ENCODE measurements at regions not wholly inside any gene's neighbourhood (a gene's known extent, or its start where the extent isn't known, plus 50 kb on each side); places are given as distances from the start of the nearest gene placed in this dataset.

DNA sequence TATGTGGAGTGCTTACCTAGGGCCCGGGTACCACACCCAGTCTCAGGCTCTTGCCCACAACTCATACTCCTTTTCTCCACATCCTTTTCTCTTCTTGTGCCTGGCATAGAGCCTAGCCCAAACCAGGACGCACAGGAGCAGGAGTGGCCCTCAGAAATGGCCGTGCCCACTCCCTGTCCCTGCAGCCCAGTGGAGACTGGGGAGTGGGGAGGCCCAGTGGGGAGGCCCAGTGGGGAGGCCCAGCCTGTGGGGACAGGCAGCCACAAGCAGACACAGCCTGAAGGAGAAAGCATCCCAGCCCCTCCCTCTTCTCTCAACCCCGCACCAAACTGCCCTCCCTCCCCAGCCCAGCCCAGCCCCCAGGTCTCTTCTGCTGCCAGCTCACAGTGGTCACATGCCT lies 196.8 kb downstream of the KIF26A start:
- 73 to 81% methylated on average over 4 of the region's 4 CpGs for WGBS, 2 donors
- H3K4me1 ChIP-seq: no peaks in the 10 kb centered on the region
- intact Hi-C loops (cut with DNase I): no loop called here
- H3K27ac ChIP-seq: no peak overlapping the region
- DNase-seq: no peak
- H3K9me3 ChIP-seq: no peaks in the 10 kb centered on the region
- H3K4me3 ChIP-seq (replicated peaks in 1 of 3): no peak overlapping the region
- H3K36me3 ChIP-seq: no peaks in the 10 kb centered on the region
- H3K27me3 ChIP-seq: no peaks in the 10 kb centered on the region
- TF ChIP-seq POLR2A (IDR thresholded peaks at IDR 0.05): no peak
- TF ChIP-seq, protein P1, sequence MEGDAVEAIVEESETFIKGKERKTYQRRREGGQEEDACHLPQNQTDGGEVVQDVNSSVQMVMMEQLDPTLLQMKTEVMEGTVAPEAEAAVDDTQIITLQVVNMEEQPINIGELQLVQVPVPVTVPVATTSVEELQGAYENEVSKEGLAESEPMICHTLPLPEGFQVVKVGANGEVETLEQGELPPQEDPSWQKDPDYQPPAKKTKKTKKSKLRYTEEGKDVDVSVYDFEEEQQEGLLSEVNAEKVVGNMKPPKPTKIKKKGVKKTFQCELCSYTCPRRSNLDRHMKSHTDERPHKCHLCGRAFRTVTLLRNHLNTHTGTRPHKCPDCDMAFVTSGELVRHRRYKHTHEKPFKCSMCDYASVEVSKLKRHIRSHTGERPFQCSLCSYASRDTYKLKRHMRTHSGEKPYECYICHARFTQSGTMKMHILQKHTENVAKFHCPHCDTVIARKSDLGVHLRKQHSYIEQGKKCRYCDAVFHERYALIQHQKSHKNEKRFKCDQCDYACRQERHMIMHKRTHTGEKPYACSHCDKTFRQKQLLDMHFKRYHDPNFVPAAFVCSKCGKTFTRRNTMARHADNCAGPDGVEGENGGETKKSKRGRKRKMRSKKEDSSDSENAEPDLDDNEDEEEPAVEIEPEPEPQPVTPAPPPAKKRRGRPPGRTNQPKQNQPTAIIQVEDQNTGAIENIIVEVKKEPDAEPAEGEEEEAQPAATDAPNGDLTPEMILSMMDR (IDR thresholded peaks at IDR 0.05): no peak

DNA sequence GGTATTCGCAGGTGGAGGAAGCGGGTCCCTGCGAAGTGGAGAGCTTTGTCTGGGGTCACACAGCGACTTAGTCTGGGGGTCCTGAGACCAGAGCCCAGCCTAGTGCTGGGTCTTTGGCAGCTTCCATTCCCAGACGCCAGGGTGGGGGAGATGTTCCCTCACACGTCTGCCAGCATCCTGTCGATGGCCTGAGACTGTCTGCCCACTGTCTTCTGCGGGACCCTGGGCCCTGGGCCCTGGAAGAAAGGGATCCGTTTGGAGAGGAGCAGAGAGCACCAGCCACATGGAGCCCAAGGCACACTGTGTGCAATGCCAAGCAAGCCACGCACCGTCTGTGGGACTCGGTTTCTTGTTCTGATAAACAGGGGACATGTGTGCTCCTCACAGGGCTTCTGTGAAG lies 197.2 kb downstream of the KIF26A start:
- Histone ChIP-seq H3K4me1 (no peaks in the 10 kb centered on the region), H3K36me3 (no peaks in the 10 kb centered on the region), H3K27me3 (no peaks in the 10 kb centered on the region), H3K27ac (no peak overlapping the region), H3K4me3 (replicated peaks in 1 of 3) (no peak overlapping the region), H3K9me3 (no peaks in the 10 kb centered on the region)
- WGBS, 2 donors: 89 to 92% methylated on average over 11 to 12 of the region's 12 CpGs
- DNase-seq: no peak
- no peak for TF ChIP-seq POLR2A (IDR thresholded peaks at IDR 0.05)
- TF ChIP-seq, protein P1 (IDR thresholded peaks at IDR 0.05): no peak
- intact Hi-C loops (cut with DNase I): no loop called here

DNA sequence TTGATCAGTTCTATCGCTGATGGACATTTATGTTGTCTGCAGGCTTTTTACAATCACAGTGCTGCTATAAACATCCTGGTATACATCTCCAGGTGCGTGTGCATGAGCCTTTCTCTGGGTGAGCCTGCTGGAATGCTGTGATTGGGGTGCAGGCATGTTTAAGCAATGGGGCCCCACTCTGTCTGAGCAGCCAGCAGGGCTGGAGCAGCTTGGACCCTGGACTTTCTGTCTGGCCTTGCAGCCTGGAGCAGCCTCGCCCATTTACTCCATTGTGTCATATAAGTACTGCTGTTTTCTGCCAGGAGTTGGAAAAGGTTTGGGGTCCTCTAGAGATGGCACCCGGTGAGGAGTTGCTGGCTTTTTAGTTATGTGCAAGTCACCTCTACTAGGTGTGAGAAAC lies 199.0 kb downstream of the KIF26A start:
- intact Hi-C loops (cut with DNase I): no loop called here
- DNase-seq: no peak
- 84 to 95% methylated on average over 4 of the region's 4 CpGs for WGBS, 2 donors
- H3K27me3 ChIP-seq: no peaks in the 10 kb centered on the region
- H3K4me1 ChIP-seq: peaks cover 1 to 2% of the 10 kb centered on the region in 2 donors
- TF ChIP-seq, protein P1 (IDR thresholded peaks at IDR 0.05): no peak
- no peak for TF ChIP-seq POLR2A (IDR thresholded peaks at IDR 0.05)
- H3K9me3 ChIP-seq: no peaks in the 10 kb centered on the region
- H3K36me3 ChIP-seq: no peaks in the 10 kb centered on the region
- H3K4me3 ChIP-seq (replicated peaks in 1 of 3): no peak overlapping the region
- H3K27ac ChIP-seq: no peak overlapping the region

DNA sequence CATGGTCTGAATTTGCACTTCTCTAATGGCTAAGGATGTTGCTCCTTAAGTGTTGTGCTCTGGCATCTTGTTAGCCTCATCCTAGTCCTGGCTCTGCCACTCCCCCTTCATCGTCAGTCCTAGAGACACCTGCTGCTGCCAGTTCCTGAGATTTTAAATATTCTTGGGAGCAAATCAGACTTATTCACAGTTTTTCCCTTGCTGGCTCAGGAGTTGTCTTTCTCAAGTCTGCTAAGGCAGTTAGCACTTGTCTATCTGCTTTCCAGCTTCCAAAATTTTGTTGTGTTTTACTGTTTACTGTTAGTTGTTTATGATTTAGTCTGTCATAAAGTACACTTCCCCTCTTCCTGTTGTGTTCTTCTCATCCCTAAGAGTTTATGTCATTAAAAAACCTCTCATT lies 201.0 kb downstream of the KIF26A start:
- no peaks in the 10 kb centered on the region for H3K27me3 ChIP-seq
- intact Hi-C loops (cut with DNase I): no loop called here
- H3K9me3 ChIP-seq: no peaks in the 10 kb centered on the region
- no peak overlapping the region for H3K27ac ChIP-seq
- no peak overlapping the region for H3K4me3 ChIP-seq (replicated peaks in 1 of 3)
- H3K4me1 ChIP-seq: peaks cover 7 to 11% of the 10 kb centered on the region in 2 donors
- TF ChIP-seq, protein P1 (IDR thresholded peaks at IDR 0.05): no peak
- no peak for TF ChIP-seq POLR2A (IDR thresholded peaks at IDR 0.05)
- 65 to 82% methylated on average over 1 of the region's 1 CpG for WGBS, 2 donors
- DNase-seq: no peak
- no peaks in the 10 kb centered on the region for H3K36me3 ChIP-seq

DNA sequence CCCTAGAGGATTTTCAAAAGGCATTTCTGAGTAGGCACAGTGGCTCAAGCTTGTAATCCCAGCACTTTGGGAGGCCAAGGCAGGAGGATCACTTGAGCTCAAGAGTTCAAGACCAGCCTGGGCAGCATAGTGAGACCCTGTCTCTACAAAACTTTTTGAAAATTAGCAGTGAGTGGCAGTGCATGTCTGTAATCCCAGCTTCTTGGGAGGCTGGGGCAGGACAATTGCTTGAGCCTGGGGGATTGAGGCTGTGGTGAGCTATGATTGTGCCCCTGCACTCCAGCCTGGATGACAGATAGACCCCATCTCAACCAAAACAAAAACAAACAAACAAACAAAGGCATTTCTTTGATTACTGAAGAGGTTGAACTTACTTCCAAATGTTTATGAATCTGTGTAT lies 201.4 kb downstream of the KIF26A start:
- H3K27ac ChIP-seq: no peak overlapping the region
- peaks cover 7 to 11% of the 10 kb centered on the region in 2 donors for H3K4me1 ChIP-seq
- H3K4me3 ChIP-seq (replicated peaks in 1 of 3): no peak overlapping the region
- TF ChIP-seq, protein P1 (IDR thresholded peaks at IDR 0.05): no peak
- no peak for TF ChIP-seq POLR2A (IDR thresholded peaks at IDR 0.05)
- no peaks in the 10 kb centered on the region for H3K9me3 ChIP-seq
- intact Hi-C loops (cut with DNase I): no loop called here
- no peaks in the 10 kb centered on the region for H3K36me3 ChIP-seq
- DNase-seq: no peak
- H3K27me3 ChIP-seq: no peaks in the 10 kb centered on the region
